H9 (cell line): ENCODE measurements at regions not wholly inside any gene's neighbourhood (a gene's known extent, or its start where the extent isn't known, plus 50 kb on each side); places are given as distances from the start of the nearest gene placed in this dataset.

Source experiments
- DNase-seq: peaks from one replicate; pipeline ENCODE4 v3.0.0-alpha.2; 2017
- H2AFZ ChIP-seq: one replicate; pipeline ENCODE4 v1.6.1; 2013; ENCODE audit warnings: mild to moderate bottlenecking, low read length, control low read depth, moderate library complexity
- H2AK5ac ChIP-seq: 2 replicates; pipeline ENCODE4 v1.6.1; 2013; ENCODE audit warnings: low read length, control low read depth, mixed read lengths; ENCODE audit not compliant: insufficient read length
- H2BK120ac ChIP-seq: one replicate; pipeline ENCODE4 v1.6.1; 2013; ENCODE audit warnings: low read depth, mild to moderate bottlenecking, low read length, control low read depth, inconsistent platforms; ENCODE audit not compliant: poor library complexity, severe bottlenecking
- H2BK12ac ChIP-seq: 2 replicates; pipeline ENCODE4 v1.6.1; 2013; ENCODE audit warnings: low read length, control low read depth, mixed read lengths, low read depth; ENCODE audit not compliant: insufficient read length
- H2BK15ac ChIP-seq: 2 replicates; pipeline ENCODE4 v1.6.1; 2013; ENCODE audit warnings: low read depth, low read length, control low read depth
- H2BK20ac ChIP-seq: one replicate; pipeline ENCODE4 v1.6.1; 2013; ENCODE audit warnings: low read depth, mild to moderate bottlenecking, low read length, control low read depth, inconsistent platforms; ENCODE audit not compliant: poor library complexity, severe bottlenecking
- H2BK5ac ChIP-seq: 2 replicates; pipeline ENCODE4 v1.6.1; 2013; ENCODE audit warnings: low read length, control low read depth, mixed read lengths; ENCODE audit not compliant: insufficient read length
- H3K14ac ChIP-seq: 2 replicates; pipeline ENCODE4 v1.6.1; 2013; ENCODE audit warnings: low read length, control low read depth; ENCODE audit not compliant: insufficient read depth
- H3K18ac ChIP-seq: 2 replicates; pipeline ENCODE4 v1.6.1; 2013; ENCODE audit warnings: low read depth, mild to moderate bottlenecking, mixed read lengths, low read length, control low read depth; ENCODE audit not compliant: insufficient read length
- H3K23ac ChIP-seq: 2 replicates; pipeline ENCODE4 v1.6.1; 2013; ENCODE audit warnings: low read length, control low read depth, mixed read lengths, low read depth; ENCODE audit not compliant: insufficient read length
- H3K23me2 ChIP-seq: 2 replicates; pipeline ENCODE4 v1.6.1; 2013; ENCODE audit warnings: low read depth, mild to moderate bottlenecking, mixed read lengths, low read length, control low read depth; ENCODE audit not compliant: insufficient read length, poor library complexity, severe bottlenecking
- H3K27ac ChIP-seq: 2 replicates; pipeline ENCODE4 v1.5.1; 2013; ENCODE audit warnings: low read length, control low read depth, mixed read lengths, low read depth; ENCODE audit not compliant: insufficient read length
- H3K27me3 ChIP-seq: 2 replicates; pipeline ENCODE4 v1.6.1; 2013; ENCODE audit warnings: low read length, control low read depth, inconsistent platforms; ENCODE audit not compliant: insufficient read depth
- H3K4ac ChIP-seq: 2 replicates; pipeline ENCODE4 v1.6.1; 2013; ENCODE audit warnings: low read depth, mild to moderate bottlenecking, control low read depth, inconsistent platforms, low read length, moderate library complexity
- H3K4me1 ChIP-seq: 2 replicates; pipeline ENCODE4 v1.6.1; 2013; ENCODE audit warnings: low read length, control low read depth, inconsistent platforms; ENCODE audit not compliant: insufficient read depth
- H3K4me2 ChIP-seq: 2 replicates; pipeline ENCODE4 v1.6.1; 2013; ENCODE audit warnings: low read length, control low read depth, mixed read lengths; ENCODE audit not compliant: insufficient read length, insufficient read depth
- H3K56ac ChIP-seq: 2 replicates; pipeline ENCODE4 v1.6.1; 2013; ENCODE audit warnings: low read depth, mild to moderate bottlenecking, mixed read lengths, low read length, control low read depth; ENCODE audit not compliant: insufficient read length
- H3K79me1 ChIP-seq: 2 replicates; pipeline ENCODE4 v1.6.1; 2013; ENCODE audit warnings: low read depth, mild to moderate bottlenecking, moderate library complexity, low read length, control low read depth, inconsistent platforms; ENCODE audit not compliant: insufficient read depth, poor library complexity, severe bottlenecking
- H3K79me2 ChIP-seq: 2 replicates; pipeline ENCODE4 v1.6.1; 2013; ENCODE audit warnings: low read length, control low read depth, inconsistent platforms; ENCODE audit not compliant: insufficient read depth
- H3K9ac ChIP-seq: 2 replicates; pipeline ENCODE4 v1.6.1; 2013; ENCODE audit warnings: low read length, control low read depth, mixed read lengths; ENCODE audit not compliant: insufficient read length; ENCODE audit errors: extremely low read depth
- H3K9me3 ChIP-seq: one replicate; pipeline ENCODE4 v1.6.1; 2013; ENCODE audit warnings: low read depth, low read length, inconsistent platforms; ENCODE audit not compliant: control insufficient read depth
- H3T11ph ChIP-seq: one replicate; pipeline ENCODE4 v1.6.1; 2013; ENCODE audit warnings: mild to moderate bottlenecking, low read length, control low read depth, inconsistent platforms
- H4K20me1 ChIP-seq: one replicate; pipeline ENCODE4 v1.6.1; 2013; ENCODE audit not compliant: control insufficient read depth, insufficient read length, insufficient read depth
- H4K5ac ChIP-seq: 2 replicates; pipeline ENCODE4 v1.6.1; 2013; ENCODE audit warnings: low read depth, mild to moderate bottlenecking, mixed read lengths, low read length, control low read depth; ENCODE audit not compliant: insufficient read length
- H4K8ac ChIP-seq: replicated peaks from 2 replicates; pipeline ENCODE4 v1.6.1; 2013; ENCODE audit warnings: low read length, control low read depth, mixed read lengths, low read depth; ENCODE audit not compliant: insufficient read length
- H4K91ac ChIP-seq: 2 replicates; pipeline ENCODE4 v1.6.1; 2013; ENCODE audit warnings: low read depth, mild to moderate bottlenecking, moderate library complexity, mixed read lengths, low read length, control low read depth; ENCODE audit not compliant: insufficient read length
- H3K27ac Mint-ChIP-seq, 3 experiments: 2 replicates in 2 of 3; 3 replicates in 1 of 3; pipeline ENCODE4 v1.8.0; 2020 to 2021; ENCODE audit warnings: mixed read lengths in 3 of 3, mild to moderate bottlenecking in 1 of 3, moderate library complexity in 1 of 3
- H3K27me3 Mint-ChIP-seq: 2 replicates; pipeline ENCODE4 v1.8.0; 2021; ENCODE audit warnings: low read depth, mild to moderate bottlenecking, moderate library complexity, mixed read lengths
- H3K36me3 Mint-ChIP-seq, 3 experiments: 2 replicates in 2 of 3; 3 replicates in 1 of 3; pipeline ENCODE4 v1.8.0; 2020 to 2021; ENCODE audit warnings: low read depth in 3 of 3, mixed read lengths in 3 of 3; ENCODE audit not compliant: insufficient read depth in 1 of 3
- H3K4me1 Mint-ChIP-seq, 2 experiments: 2 replicates each; pipeline ENCODE4 v1.8.0; 2020; ENCODE audit warnings: mixed read lengths in 2 of 2
- H3K4me3 Mint-ChIP-seq, 2 experiments: 2 replicates in 1 of 2; 3 replicates in 1 of 2; pipeline ENCODE4 v1.8.0; 2020 to 2021; ENCODE audit warnings: mild to moderate bottlenecking in 2 of 2, mixed read lengths in 2 of 2, moderate library complexity in 1 of 2
- H3K9me3 Mint-ChIP-seq, 2 experiments: 2 replicates in 1 of 2; 3 replicates in 1 of 2; pipeline ENCODE4 v1.8.0; 2020; ENCODE audit warnings: mild to moderate bottlenecking in 2 of 2, mixed read lengths in 2 of 2, moderate library complexity in 1 of 2
- WGBS: extraction: QIAGEN DNeasy Blood & Tissue Kit; methylation state at CpG from one replicate; pipeline ENCODE4 v1.1.7; 2013; ENCODE audit warnings: missing lambda C conversion rate, low lambda C conversion rate, mixed read lengths; ENCODE audit not compliant: insufficient read length; ENCODE audit errors: extremely low coverage; 5-methylcytosine and 5-hydroxymethylcytosine counted together
- TF ChIP-seq, protein P1 (sequence below): fragments of 200-600 bp; sonication (generic); conservative IDR thresholded peaks from 3 replicates; pipeline ENCODE4 v1.8.0; 2021; ENCODE audit warnings: antibody characterized with exemption, mild to moderate bottlenecking

- H4K91ac ChIP-seq = no peak overlapping the region
- H3K79me2 ChIP-seq = no peaks in the 10 kb centered on the region
- no CpG with 5 or more reads among the region's 5 CpGs for WGBS
- H3K4me1 ChIP-seq = no peaks in the 10 kb centered on the region
- Mint-ChIP-seq H3K4me3 (no peak overlapping the region), H3K4me1 (no peaks in the 10 kb centered on the region), H3K36me3 (no peaks in the 10 kb centered on the region), H3K27me3 (peaks cover 2% of the 10 kb centered on the region; the same call in 1 of the 2 replicates), H3K27ac (no peak overlapping the region), H3K9me3 (no peaks in the 10 kb centered on the region)
- DNase-seq = no peak
- no peak overlapping the region for H2BK20ac ChIP-seq
- no peak overlapping the region for H3K56ac ChIP-seq
- TF ChIP-seq, protein P1, sequence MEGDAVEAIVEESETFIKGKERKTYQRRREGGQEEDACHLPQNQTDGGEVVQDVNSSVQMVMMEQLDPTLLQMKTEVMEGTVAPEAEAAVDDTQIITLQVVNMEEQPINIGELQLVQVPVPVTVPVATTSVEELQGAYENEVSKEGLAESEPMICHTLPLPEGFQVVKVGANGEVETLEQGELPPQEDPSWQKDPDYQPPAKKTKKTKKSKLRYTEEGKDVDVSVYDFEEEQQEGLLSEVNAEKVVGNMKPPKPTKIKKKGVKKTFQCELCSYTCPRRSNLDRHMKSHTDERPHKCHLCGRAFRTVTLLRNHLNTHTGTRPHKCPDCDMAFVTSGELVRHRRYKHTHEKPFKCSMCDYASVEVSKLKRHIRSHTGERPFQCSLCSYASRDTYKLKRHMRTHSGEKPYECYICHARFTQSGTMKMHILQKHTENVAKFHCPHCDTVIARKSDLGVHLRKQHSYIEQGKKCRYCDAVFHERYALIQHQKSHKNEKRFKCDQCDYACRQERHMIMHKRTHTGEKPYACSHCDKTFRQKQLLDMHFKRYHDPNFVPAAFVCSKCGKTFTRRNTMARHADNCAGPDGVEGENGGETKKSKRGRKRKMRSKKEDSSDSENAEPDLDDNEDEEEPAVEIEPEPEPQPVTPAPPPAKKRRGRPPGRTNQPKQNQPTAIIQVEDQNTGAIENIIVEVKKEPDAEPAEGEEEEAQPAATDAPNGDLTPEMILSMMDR = no peak
- H3K27me3 ChIP-seq = no peaks in the 10 kb centered on the region
- H2BK5ac ChIP-seq = no peak overlapping the region
- H2BK15ac ChIP-seq = no peak overlapping the region
- H3K4ac ChIP-seq = no peak overlapping the region
- H2AK5ac ChIP-seq = no peak overlapping the region
- no peaks in the 10 kb centered on the region for H3K9me3 ChIP-seq
- H3K79me1 ChIP-seq = no peaks in the 10 kb centered on the region
- no peak overlapping the region for H4K8ac ChIP-seq
- no peak overlapping the region for H3K27ac ChIP-seq
- H4K5ac ChIP-seq = no peak overlapping the region
- no peak overlapping the region for H3K23ac ChIP-seq
- no peak overlapping the region for H2BK120ac ChIP-seq
- H3K23me2 ChIP-seq = no peaks in the 10 kb centered on the region
- H3K18ac ChIP-seq = no peak overlapping the region
- no peak overlapping the region for H3K14ac ChIP-seq
- H3K9ac ChIP-seq = no peak overlapping the region
- H2AFZ ChIP-seq = no peak overlapping the region
- no peak overlapping the region for H2BK12ac ChIP-seq
- no peak overlapping the region for H3T11ph ChIP-seq
- H4K20me1 ChIP-seq = no peaks in the 10 kb centered on the region
- H3K4me2 ChIP-seq = no peak overlapping the region
Observed at GRCh38 chr14:28607661-28608060, 158.9 kb upstream of the FOXG1 start.
